Progenitor cell of endocrine pancreas (in vitro differentiated cells): ENCODE measurements at regions not wholly inside any gene's neighbourhood (a gene's known extent, or its start where the extent isn't known, plus 50 kb on each side); places are given as distances from the start of the nearest gene placed in this dataset.

Source experiments
- DNase-seq: peaks from one replicate; pipeline ENCODE4 v3.0.0; 2021; ENCODE audit warnings: low spot score; ENCODE audit not compliant: unreplicated experiment
- H3K27ac Mint-ChIP-seq: 2 replicates; pipeline ENCODE4 v1.8.0; 2021; ENCODE audit warnings: mild to moderate bottlenecking, moderate library complexity, mixed read lengths
- H3K27me3 Mint-ChIP-seq: 2 replicates; pipeline ENCODE4 v1.8.0; 2021; ENCODE audit warnings: mixed read lengths
- H3K36me3 Mint-ChIP-seq: 2 replicates; pipeline ENCODE4 v1.8.0; 2022; ENCODE audit warnings: mixed read lengths; ENCODE audit not compliant: insufficient read depth
- H3K4me1 Mint-ChIP-seq: 2 replicates; pipeline ENCODE4 v1.8.0; 2021; ENCODE audit warnings: low read depth, mixed read lengths
- H3K4me3 Mint-ChIP-seq: 2 replicates; pipeline ENCODE4 v1.8.0; 2021; ENCODE audit warnings: low read depth, mild to moderate bottlenecking, moderate library complexity, mixed read lengths
- H3K9me3 Mint-ChIP-seq: 2 replicates; pipeline ENCODE4 v1.8.0; 2021; ENCODE audit warnings: low read depth, mixed read lengths
- TF ChIP-seq, protein P1 (sequence below): fragments of 200-600 bp; sonication (generic); IDR thresholded peaks from one replicate; pipeline ENCODE4 v1.5.0; 2021; ENCODE audit warnings: antibody characterized with exemption, mild to moderate bottlenecking; ENCODE audit not compliant: unreplicated experiment

- no peak overlapping the region for H3K27ac Mint-ChIP-seq
- TF ChIP-seq, protein P1, sequence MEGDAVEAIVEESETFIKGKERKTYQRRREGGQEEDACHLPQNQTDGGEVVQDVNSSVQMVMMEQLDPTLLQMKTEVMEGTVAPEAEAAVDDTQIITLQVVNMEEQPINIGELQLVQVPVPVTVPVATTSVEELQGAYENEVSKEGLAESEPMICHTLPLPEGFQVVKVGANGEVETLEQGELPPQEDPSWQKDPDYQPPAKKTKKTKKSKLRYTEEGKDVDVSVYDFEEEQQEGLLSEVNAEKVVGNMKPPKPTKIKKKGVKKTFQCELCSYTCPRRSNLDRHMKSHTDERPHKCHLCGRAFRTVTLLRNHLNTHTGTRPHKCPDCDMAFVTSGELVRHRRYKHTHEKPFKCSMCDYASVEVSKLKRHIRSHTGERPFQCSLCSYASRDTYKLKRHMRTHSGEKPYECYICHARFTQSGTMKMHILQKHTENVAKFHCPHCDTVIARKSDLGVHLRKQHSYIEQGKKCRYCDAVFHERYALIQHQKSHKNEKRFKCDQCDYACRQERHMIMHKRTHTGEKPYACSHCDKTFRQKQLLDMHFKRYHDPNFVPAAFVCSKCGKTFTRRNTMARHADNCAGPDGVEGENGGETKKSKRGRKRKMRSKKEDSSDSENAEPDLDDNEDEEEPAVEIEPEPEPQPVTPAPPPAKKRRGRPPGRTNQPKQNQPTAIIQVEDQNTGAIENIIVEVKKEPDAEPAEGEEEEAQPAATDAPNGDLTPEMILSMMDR: no peak
- DNase-seq: no peak
- H3K4me1 Mint-ChIP-seq: peaks cover 2% of the 10 kb centered on the region
- no peaks in the 10 kb centered on the region for H3K36me3 Mint-ChIP-seq
- H3K27me3 Mint-ChIP-seq: peaks cover 9% of the 10 kb centered on the region
- H3K9me3 Mint-ChIP-seq: no peaks in the 10 kb centered on the region
- H3K4me3 Mint-ChIP-seq: no peak overlapping the region
Measured at GRCh38 chr3:184440151-184440550, 60.3 kb downstream of the CHRD start.

DNA sequence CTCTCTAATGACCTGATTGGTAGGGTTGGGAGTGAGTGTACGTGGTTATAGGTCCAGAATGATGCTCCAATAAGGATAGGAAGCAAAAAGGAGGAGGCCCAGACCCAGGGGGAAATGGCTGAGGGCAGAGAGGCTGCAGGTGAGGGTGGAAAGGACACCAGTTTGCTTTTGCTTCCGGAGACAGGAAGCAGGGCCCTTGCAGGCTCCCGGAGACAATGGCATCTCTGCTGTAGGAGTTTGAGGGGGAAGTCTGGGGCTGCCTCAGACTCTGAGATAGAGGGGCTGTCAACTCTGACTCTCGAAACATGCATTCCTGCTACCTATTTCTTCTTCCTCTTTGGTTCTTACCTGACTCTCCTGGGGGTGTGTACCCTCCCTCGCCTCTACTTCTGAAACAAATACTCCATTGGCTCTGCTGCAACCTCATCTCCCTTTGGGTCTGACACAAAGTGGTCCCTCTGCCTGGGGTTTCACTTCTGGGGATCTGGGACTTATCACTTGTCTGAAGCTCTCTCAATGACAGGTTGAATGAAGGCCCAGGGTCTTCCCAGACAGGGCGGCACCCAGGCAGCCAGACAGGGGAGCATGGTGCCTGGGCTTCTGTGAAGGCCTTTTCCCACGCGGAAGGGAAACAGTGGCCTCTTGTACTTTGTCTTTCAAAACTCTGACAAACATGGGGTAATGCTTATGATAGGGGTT is 61.5 kb downstream of the CHRD start:
- Mint-ChIP-seq H3K4me1 (peaks cover 2% of the 10 kb centered on the region), H3K9me3 (no peaks in the 10 kb centered on the region), H3K4me3 (no peak overlapping the region), H3K27me3 (peaks cover 9% of the 10 kb centered on the region), H3K27ac (no peak overlapping the region), H3K36me3 (no peaks in the 10 kb centered on the region)
- no peak for DNase-seq
- TF ChIP-seq, protein P1: no peak

- peaks cover 12% of the 10 kb centered on the region for H3K27me3 Mint-ChIP-seq
- H3K27ac Mint-ChIP-seq: no peak overlapping the region
- no peak overlapping the region for H3K4me3 Mint-ChIP-seq
- DNase-seq: no peak
- no peaks in the 10 kb centered on the region for H3K9me3 Mint-ChIP-seq
- TF ChIP-seq, protein P1: no peak
- peaks cover 2% of the 10 kb centered on the region for H3K4me1 Mint-ChIP-seq
- H3K36me3 Mint-ChIP-seq: no peaks in the 10 kb centered on the region
Measured at GRCh38 chr3:184443364-184443763, 63.5 kb downstream of the CHRD start.

GRCh38 chr3:184443831-184444230 is 64.0 kb downstream of the CHRD start:
- TF ChIP-seq, protein P1: no peak
- Mint-ChIP-seq H3K27me3 (peaks cover 12% of the 10 kb centered on the region), H3K4me1 (peaks cover 2% of the 10 kb centered on the region), H3K4me3 (no peak overlapping the region), H3K9me3 (no peaks in the 10 kb centered on the region), H3K36me3 (no peaks in the 10 kb centered on the region), H3K27ac (no peak overlapping the region)
- no peak for DNase-seq

DNA sequence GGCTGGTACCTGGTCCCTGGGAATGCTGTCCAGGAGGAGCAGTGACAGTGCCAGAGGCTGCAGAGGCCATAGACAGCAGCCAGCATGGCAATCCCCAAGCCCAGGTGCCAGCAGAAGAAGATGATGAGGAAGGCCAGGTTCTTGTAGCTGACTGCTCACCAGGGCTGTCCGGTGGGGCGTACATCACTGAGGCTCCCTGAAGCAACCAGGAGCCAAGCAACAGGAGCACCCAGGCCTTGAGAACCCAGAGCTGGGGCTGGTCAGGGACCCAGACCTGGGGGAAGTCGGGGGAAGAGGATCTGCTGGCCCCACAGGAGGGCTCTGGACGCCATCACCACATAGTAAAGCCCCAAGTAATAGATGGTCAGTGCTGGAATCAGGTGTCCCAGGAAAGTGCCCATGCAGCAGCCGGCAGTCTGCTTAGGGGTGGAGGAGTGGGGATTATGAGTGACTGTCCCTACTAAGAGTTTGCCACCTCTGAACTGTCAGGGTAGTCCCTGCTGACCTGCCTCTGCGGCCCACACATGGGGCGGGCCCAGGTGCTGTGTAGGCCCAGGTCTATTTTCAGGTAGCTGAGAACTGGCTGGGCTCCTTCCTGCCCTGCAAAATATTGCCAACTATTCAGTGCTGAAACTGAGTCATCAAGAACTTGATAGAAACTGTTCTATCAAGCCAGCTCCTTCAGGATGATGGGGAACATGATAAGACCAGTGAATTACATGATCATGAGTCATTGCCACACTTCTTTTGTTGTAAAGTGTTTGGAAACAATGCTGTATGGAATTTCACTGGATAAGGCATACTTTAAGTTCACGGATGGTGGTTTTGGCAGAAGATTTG is 68.7 kb downstream of the CHRD start:
- no peak for DNase-seq
- Mint-ChIP-seq H3K4me1 (no peaks in the 10 kb centered on the region), H3K36me3 (no peaks in the 10 kb centered on the region), H3K27me3 (peaks cover 3% of the 10 kb centered on the region), H3K9me3 (no peaks in the 10 kb centered on the region), H3K27ac (no peak overlapping the region), H3K4me3 (no peak overlapping the region)
- TF ChIP-seq, protein P1: no peak
